H1 (cell line): ENCODE measurements at regions not wholly inside any gene's neighbourhood (a gene's known extent, or its start where the extent isn't known, plus 50 kb on each side); places are given as distances from the start of the nearest gene placed in this dataset.

Source experiments
- CTCF ChIA-PET: fragments of 300-600 bp; sonication (Branson Sonifier 250); formaldehyde crosslinking; loops from one replicate; lab custom pipeline; 2021; ENCODE audit not compliant: partially characterized antibody; lab: Charles Lee
- POLR2A ChIA-PET: fragments of 300-600 bp; sonication (Branson Sonifier 250); formaldehyde crosslinking; loops from one replicate; lab custom pipeline; 2021; ENCODE audit warnings: inconsistent platforms; ENCODE audit not compliant: partially characterized antibody; lab: Charles Lee
- DNase-seq, 2 experiments: peaks; one replicate each; pipeline versions ENCODE4 v3.0.0 to v3.0.0-alpha.2; 2010 to 2022; ENCODE audit warnings: low spot score in 2 of 2, low read depth in 1 of 2, mixed read lengths in 1 of 2
- FAIRE-seq: peaks from 2 replicates; lab custom pipeline; 2011; peaks lifted over from hg19 to GRCh38; lab: Jason Lieb, UNC
- H2AFZ ChIP-seq: 2 replicates; pipeline ENCODE4 v1.8.1; 2012; ENCODE audit warnings: low read length, inconsistent platforms
- H2AK5ac ChIP-seq: 2 replicates; pipeline ENCODE4 v1.6.1; 2013; ENCODE audit warnings: low read depth, low read length
- H2BK120ac ChIP-seq: replicated peaks from 2 replicates; pipeline ENCODE3; 2013; ENCODE audit warnings: low read depth, low read length, inconsistent platforms
- H2BK12ac ChIP-seq: 2 replicates; pipeline ENCODE4 v1.6.1; 2013; ENCODE audit warnings: low read depth, low read length
- H2BK15ac ChIP-seq: 2 replicates; pipeline ENCODE4 v1.6.1; 2013; ENCODE audit warnings: low read length
- H2BK20ac ChIP-seq: 2 replicates; pipeline ENCODE4 v1.6.1; 2013; ENCODE audit warnings: low read length
- H2BK5ac ChIP-seq: 2 replicates; pipeline ENCODE4 v1.6.1; 2013; ENCODE audit warnings: low read depth, low read length
- H3K14ac ChIP-seq: 2 replicates; pipeline ENCODE4 v1.6.1; 2013; ENCODE audit warnings: inconsistent platforms; ENCODE audit not compliant: insufficient read length
- H3K18ac ChIP-seq: 2 replicates; pipeline ENCODE4 v1.6.1; 2013; ENCODE audit warnings: low read length; ENCODE audit errors: extremely low read depth
- H3K23ac ChIP-seq: 2 replicates; pipeline ENCODE4 v1.6.1; 2013; ENCODE audit warnings: inconsistent platforms; ENCODE audit not compliant: insufficient read length
- H3K23me2 ChIP-seq: 2 replicates; pipeline ENCODE4 v1.6.1; 2013; ENCODE audit warnings: low read depth, low read length
- H3K27ac ChIP-seq: 2 replicates; pipeline ENCODE4 v1.6.1; 2011; ENCODE audit warnings: low read depth, low read length, inconsistent platforms
- H3K27me3 ChIP-seq, 4 experiments: replicated peaks in 1 of 4; 1 replicate in 1 of 4; 2 replicates in 3 of 4; pipeline versions ENCODE4 v1.6.1 to v1.8.1; 2011 to 2013; ENCODE audit warnings: low read length in 3 of 4, mild to moderate bottlenecking in 3 of 4, inconsistent platforms in 2 of 4, mixed read lengths in 2 of 4, moderate library complexity in 1 of 4; ENCODE audit not compliant: control insufficient read depth in 3 of 4, insufficient read depth in 3 of 4; ENCODE audit errors: extremely low read depth in 1 of 4
- H3K36me3 ChIP-seq, 4 experiments: 2 replicates each; pipeline versions ENCODE4 v1.6.1 to v1.8.1; 2011 to 2013; ENCODE audit warnings: mild to moderate bottlenecking in 4 of 4, low read length in 3 of 4, moderate library complexity in 2 of 4, control low read depth in 1 of 4, inconsistent platforms in 1 of 4; ENCODE audit not compliant: insufficient read depth in 4 of 4, control insufficient read depth in 2 of 4
- H3K4ac ChIP-seq: replicated peaks from 2 replicates; pipeline ENCODE3; 2013; ENCODE audit warnings: low read length, low read depth, mixed read lengths, inconsistent platforms; ENCODE audit not compliant: insufficient read length
- H3K4me1 ChIP-seq, 4 experiments: replicated peaks in 1 of 4; 1 replicate in 1 of 4; 2 replicates in 3 of 4; pipeline versions ENCODE4 v1.6.1 to v1.8.1; 2011 to 2013; ENCODE audit warnings: low read length in 3 of 4, inconsistent platforms in 2 of 4, mixed read lengths in 1 of 4; ENCODE audit not compliant: insufficient read depth in 4 of 4, control insufficient read depth in 3 of 4
- H3K4me2 ChIP-seq, 2 experiments: 2 replicates each; pipeline versions ENCODE4 v1.6.1 to v1.8.1; 2011 to 2013; ENCODE audit warnings: low read depth in 2 of 2, low read length in 2 of 2, control low read depth in 1 of 2, inconsistent platforms in 1 of 2, mild to moderate bottlenecking in 1 of 2; ENCODE audit not compliant: insufficient read depth in 1 of 2
- H3K4me3 ChIP-seq, 4 experiments: fragments of 200-600, 300-600 bp in 1 of 4; sonication (generic), shearing (Covaris generic), sonication (Bioruptor Twin) in 1 of 4; 2 replicates each; pipeline versions ENCODE4 v1.5.1 to v1.8.1; 2011 to 2016; ENCODE audit warnings: low read length in 4 of 4, low read depth in 3 of 4, control low read depth in 2 of 4, inconsistent platforms in 2 of 4, mild to moderate bottlenecking in 2 of 4, mixed read lengths in 1 of 4, moderate library complexity in 1 of 4; ENCODE audit not compliant: insufficient read depth in 2 of 4; ENCODE audit errors: extremely low read depth in 1 of 4
- H3K56ac ChIP-seq: replicated peaks from 2 replicates; pipeline ENCODE3; 2013; ENCODE audit warnings: low read depth, mild to moderate bottlenecking, mixed read lengths, low read length, inconsistent platforms; ENCODE audit not compliant: insufficient read length
- H3K79me1 ChIP-seq: 2 replicates; pipeline ENCODE4 v1.6.1; 2013; ENCODE audit warnings: low read depth, low read length, control low read depth
- H3K79me2 ChIP-seq, 2 experiments: 2 replicates each; pipeline versions ENCODE4 v1.6.1 to v1.8.1; 2012 to 2013; ENCODE audit warnings: low read length in 2 of 2, mild to moderate bottlenecking in 2 of 2, inconsistent platforms in 1 of 2; ENCODE audit not compliant: insufficient read depth in 2 of 2, control insufficient read depth in 1 of 2
- H3K9ac ChIP-seq, 4 experiments: replicated peaks in 1 of 4; 1 replicate in 1 of 4; 2 replicates in 3 of 4; pipeline versions ENCODE4 v1.6.1 to v1.8.1; 2011 to 2013; ENCODE audit warnings: low read depth in 3 of 4, low read length in 3 of 4, control low read depth in 2 of 4, mild to moderate bottlenecking in 2 of 4, moderate library complexity in 2 of 4, inconsistent platforms in 1 of 4; ENCODE audit errors: extremely low read depth in 1 of 4
- H3K9me3 ChIP-seq, 2 experiments: 2 replicates each; pipeline versions ENCODE4 v1.6.1 to v1.8.1; 2012 to 2013; ENCODE audit warnings: mild to moderate bottlenecking in 2 of 2, moderate library complexity in 2 of 2, control low read depth in 1 of 2, inconsistent platforms in 1 of 2, low read depth in 1 of 2, low read length in 1 of 2, mixed read lengths in 1 of 2; ENCODE audit not compliant: insufficient read depth in 2 of 2
- H4K20me1 ChIP-seq, 2 experiments: replicated peaks in 1 of 2; 2 replicates each; pipeline versions ENCODE3 to v1.8.1; 2011 to 2013; ENCODE audit warnings: inconsistent platforms in 2 of 2, low read length in 2 of 2, mild to moderate bottlenecking in 1 of 2; ENCODE audit not compliant: insufficient read depth in 2 of 2, control insufficient read depth in 1 of 2
- H4K5ac ChIP-seq: 2 replicates; pipeline ENCODE4 v1.6.1; 2013; ENCODE audit warnings: low read length, low read depth, mixed read lengths, inconsistent platforms; ENCODE audit not compliant: insufficient read length
- H4K8ac ChIP-seq: 2 replicates; pipeline ENCODE4 v1.8.0; 2013; ENCODE audit warnings: mild to moderate bottlenecking, moderate library complexity, low read length, inconsistent platforms; ENCODE audit not compliant: insufficient read depth; ENCODE audit errors: extremely low read depth
- H4K91ac ChIP-seq: replicated peaks from 2 replicates; pipeline ENCODE3; 2013; ENCODE audit warnings: low read length, mixed read lengths, inconsistent platforms; ENCODE audit not compliant: insufficient read length
- E2F6 ChIP-seq: IDR thresholded peaks from 2 replicates; pipeline ENCODE4 v1.6.1; 2012; ENCODE audit warnings: inconsistent platforms
- KDM1A ChIP-seq: fragments of 200-600, 300-600 bp; sonication (generic); IDR thresholded peaks from 2 replicates; pipeline ENCODE4 v1.7.1; 2016; ENCODE audit warnings: mild to moderate bottlenecking, low read length, borderline replicate concordance
- WGBS, 2 experiments: shearing (Covaris generic) in 1 of 2; methylation state at CpG; one replicate each; pipeline versions ENCODE4 v1.1.6 to v1.1.7; 2013 to 2015; ENCODE audit warnings: low lambda C conversion rate in 2 of 2, mixed read lengths in 2 of 2, inconsistent platforms in 1 of 2, low coverage in 1 of 2, missing lambda C conversion rate in 1 of 2; ENCODE audit not compliant: insufficient replicate concordance in 2 of 2, insufficient coverage in 1 of 2, insufficient read length in 1 of 2; ENCODE audit errors: extremely low coverage in 1 of 2, missing lambda C conversion rate in 1 of 2; 5-methylcytosine and 5-hydroxymethylcytosine counted together

DNA sequence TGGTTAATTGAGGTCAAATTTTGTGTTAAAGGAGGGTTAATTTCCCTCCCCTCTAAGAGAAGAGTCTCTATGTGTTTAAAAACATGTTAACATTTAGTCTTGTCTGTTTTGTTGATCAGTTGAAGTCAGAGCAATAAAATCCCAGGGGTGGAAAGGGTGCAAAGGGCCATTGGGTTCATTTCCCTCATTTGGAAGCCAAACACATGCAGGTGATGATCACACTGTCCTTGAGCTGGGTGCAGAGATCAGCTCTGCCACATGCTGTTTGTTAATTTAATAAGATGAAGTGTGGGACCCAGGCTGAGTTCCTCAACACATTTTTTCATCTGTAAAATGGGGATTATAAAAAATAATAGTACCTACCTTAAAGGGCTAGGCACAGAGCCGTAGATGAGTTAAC, 260.9 kb downstream of the LPIN1 start:
- peak overlapping the region; percentile 56; the same call in 1 of the 2 replicates for H2BK20ac ChIP-seq
- no peak overlapping the region for H3K4me2 ChIP-seq
- H3K4me3 ChIP-seq, result no peak overlapping the region
- no peaks in the 10 kb centered on the region for H3K79me1 ChIP-seq
- no peak overlapping the region for H3K9ac ChIP-seq
- no peaks in the 10 kb centered on the region for H3K9me3 ChIP-seq
- FAIRE-seq (no peak), DNase-seq (no peak)
- no peak overlapping the region for H4K8ac ChIP-seq
- no peak overlapping the region; the same call in 1 of the 2 replicates for H2AK5ac ChIP-seq
- H3K23ac ChIP-seq, result no peak overlapping the region
- peak overlapping the region; percentile 37; the same call in 1 of the 2 replicates for H2AFZ ChIP-seq
- no peak overlapping the region for H4K91ac ChIP-seq
- no peak overlapping the region for H3K14ac ChIP-seq
- no peak overlapping the region for H2BK120ac ChIP-seq
- H3K27ac ChIP-seq, result no peak overlapping the region
- no peak overlapping the region for H3K56ac ChIP-seq
- WGBS, 2 experiments, result 89% methylated on average over 1 of the region's 1 CpG; no CpG with 5 or more reads in 1 of the 2 experiments
- H3K18ac ChIP-seq, result no peak overlapping the region; the same call in 1 of the 2 replicates
- no peaks in the 10 kb centered on the region for H3K36me3 ChIP-seq
- no peaks in the 10 kb centered on the region for H3K79me2 ChIP-seq
- H2BK12ac ChIP-seq, result peak overlapping the region; percentile 97
- no peaks in the 10 kb centered on the region for H4K20me1 ChIP-seq
- ChIA-PET CTCF (no interaction called here), POLR2A (no interaction called here)
- H3K23me2 ChIP-seq, result no peaks in the 10 kb centered on the region
- no peaks in the 10 kb centered on the region for H3K27me3 ChIP-seq
- peaks cover 0 to 8% (median 2%) of the 10 kb centered on the region in 4 experiments; a peak in 3 of 7 replicates for H3K4me1 ChIP-seq
- no peak overlapping the region for H2BK5ac ChIP-seq
- TF ChIP-seq E2F6 (peak; percentile 33; the same call in 1 of the 2 replicates), KDM1A (no peak)
- H3K4ac ChIP-seq, result no peak overlapping the region
- no peak overlapping the region for H4K5ac ChIP-seq
- H2BK15ac ChIP-seq, result no peak overlapping the region
